SK-MEL-5 (cell line): ENCODE measurements at regions not wholly inside any gene's neighbourhood (a gene's known extent, or its start where the extent isn't known, plus 50 kb on each side); places are given as distances from the start of the nearest gene placed in this dataset.
"Not testable (repeated sequence)": the region's sequence is repeated elsewhere in the genome, so short reads cannot be mapped to it uniquely, and the experiment has no call there.

Source experiments
- DNase-seq: peaks from one replicate; pipeline ENCODE4 v3.0.0-alpha.2; 2016; ENCODE audit warnings: low read depth, low spot score
- in situ Hi-C: cut with HindIII; loops from 2 replicates; pipeline ENCODE4 v1.10.0; 2016; ENCODE audit warnings: low sequenced_read_pairs, high pct_unique_total_duplicates, low pct_unique_long_range_greater_than_20kb

DNA sequence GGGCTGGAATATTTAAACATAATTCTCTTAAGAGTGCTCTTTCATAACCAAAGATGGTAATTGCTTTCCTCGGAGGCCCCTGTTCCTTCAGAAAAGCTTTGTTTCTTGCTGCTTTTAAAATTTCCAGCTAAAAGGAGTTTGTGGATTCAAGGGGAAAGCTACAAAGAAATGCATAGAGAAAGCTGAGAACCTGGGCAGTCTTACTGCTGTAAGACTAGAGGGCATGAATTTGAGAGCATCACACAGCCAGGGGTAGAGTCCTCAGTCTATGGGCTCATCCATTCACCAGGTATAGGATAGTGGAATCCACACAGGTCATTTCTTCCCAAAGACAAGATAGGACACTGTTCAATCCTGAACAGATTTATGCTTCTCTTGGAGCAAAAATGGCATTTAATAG is 186.3 kb upstream of the PLD5 start:
- in situ Hi-C loops, result no loop called here
- DNase-seq, result no peak

DNA sequence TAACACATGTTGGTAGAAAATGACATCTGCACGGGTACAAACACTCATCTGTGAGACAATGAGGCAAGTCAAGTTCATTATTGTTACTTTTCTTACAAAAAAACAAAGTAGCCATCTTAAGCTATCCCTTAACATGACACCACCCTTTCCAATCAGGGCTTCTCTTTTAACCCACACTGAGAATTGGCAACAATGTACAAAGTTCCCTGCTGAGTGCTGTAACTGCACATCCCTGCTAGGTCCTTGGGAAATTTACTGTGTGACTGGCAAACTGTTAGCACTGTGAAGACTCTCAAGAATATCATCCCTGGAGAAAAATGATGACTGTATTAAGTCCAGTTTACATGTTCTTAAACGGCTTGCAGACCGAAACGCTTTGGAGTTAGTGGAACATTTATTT is 185.8 kb upstream of the PLD5 start:
- DNase-seq, result no peak
- in situ Hi-C loops, result no loop called here

DNA sequence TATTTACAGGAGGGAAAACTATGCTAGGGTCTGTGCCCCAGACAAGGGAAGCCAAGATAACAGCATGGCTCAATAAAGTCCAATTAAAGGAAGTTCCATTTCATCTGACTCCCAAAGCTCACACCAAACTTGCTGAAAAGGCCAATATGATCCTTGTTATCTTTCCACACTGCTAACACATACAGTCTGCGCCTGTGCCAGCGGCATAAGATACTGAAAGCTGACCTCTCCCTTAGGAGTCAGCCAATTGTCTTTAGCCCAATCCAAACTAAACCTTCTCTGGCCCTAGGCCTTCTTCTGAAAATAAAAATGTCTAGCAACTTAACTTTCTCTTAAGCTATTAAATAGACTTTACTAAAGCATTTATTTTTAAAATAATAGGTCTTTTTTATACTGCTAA is 179.0 kb upstream of the PLD5 start:
- DNase-seq, result no peak
- in situ Hi-C loops, result no loop called here

DNA sequence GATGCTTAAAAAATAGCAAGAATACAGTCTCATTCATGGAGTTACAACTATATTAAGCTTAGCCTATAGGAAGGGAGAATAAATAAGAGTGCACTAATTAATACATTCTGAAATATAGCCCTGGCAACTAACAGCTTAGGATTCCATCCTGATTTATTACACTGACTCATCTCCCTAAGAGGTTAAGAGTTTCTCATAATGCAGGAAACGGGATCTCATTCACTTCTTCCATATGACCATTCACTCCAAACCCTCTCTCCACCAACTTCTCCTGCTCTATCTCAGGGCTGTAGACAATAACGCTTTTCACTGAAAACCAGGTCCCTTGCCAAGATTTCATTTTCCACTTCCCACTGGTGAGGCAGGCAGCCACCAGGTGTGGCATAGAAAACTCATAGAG is 168.5 kb upstream of the PLD5 start:
- DNase-seq, result no peak
- in situ Hi-C loops, result no loop called here

DNA sequence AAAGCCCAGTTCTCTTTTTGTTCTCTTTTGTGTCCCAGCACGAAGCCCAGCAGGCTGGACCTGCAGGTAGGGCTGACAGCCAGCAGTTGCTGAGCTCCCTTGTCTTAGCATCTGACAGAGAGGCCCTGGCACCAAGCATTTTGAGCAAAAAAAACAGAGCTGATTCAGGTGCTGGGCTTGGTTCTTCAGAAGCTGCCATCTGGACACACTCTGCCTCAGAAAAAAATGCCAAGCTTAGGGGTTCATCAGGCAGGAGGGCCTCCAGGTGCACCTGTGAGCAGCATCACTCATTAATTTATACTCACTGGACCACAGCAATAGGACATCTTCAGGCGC is 167.1 kb upstream of the PLD5 start:
- no peak for DNase-seq
- in situ Hi-C loops, result no loop called here

DNA sequence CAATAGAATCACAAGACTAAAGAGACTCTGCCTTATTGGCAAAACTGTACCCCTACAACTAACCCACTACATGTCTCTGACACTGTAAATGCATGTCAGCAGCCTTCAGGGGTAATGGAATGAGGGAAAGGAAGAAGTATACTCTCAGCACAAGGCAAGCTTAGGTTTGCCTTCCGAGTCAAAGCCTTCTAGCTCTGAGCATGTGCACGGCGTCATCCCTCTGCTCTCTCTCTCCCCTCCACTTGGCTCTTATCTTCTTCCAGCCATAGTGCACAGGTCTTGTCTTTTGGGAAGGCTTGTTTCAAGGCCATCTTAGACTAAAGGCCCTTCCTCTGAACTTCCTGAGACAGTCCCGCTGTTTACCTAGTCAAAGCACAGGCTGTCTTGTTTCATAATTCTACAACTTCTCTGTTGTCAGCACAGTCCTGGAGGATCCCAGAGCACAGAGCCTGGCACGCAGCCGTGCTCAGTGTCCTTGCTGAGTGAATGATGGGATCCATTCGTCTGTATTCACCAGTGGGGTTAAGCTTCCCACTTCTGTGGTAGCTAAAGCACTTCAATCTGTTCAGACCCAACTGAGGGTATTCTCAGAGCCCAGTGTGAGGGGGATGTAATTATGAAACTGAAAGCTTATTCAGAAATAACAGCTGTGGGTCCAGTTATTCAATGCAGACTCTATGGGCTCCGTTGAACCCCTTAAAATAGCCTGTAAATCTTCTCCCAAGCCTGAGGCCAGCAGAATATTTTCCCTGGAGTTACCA is 166.5 kb upstream of the PLD5 start:
- no peak for DNase-seq
- in situ Hi-C loops, result no loop called here

DNA sequence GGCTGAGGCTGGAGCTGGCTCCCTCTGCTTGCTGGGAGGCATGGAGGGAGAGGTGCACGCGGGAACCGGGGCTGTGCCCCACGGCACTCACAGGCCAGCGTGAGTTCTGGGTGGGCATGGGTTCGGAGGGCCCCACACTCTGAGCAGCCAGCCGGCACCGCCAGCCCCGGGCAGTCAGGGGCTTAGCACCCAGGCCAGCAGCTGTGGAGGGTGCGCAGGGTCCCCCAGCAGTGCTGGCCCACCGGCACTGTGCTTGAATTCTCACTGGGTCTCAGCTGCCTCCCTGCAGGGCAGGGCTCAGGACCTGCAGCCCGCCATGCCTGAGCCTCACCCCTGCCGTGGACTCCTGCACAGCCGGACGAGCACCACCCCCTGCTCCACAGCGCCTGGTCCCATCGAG is 164.9 kb upstream of the PLD5 start:
- in situ Hi-C loops, result no loop called here
- DNase-seq, result no peak

DNA sequence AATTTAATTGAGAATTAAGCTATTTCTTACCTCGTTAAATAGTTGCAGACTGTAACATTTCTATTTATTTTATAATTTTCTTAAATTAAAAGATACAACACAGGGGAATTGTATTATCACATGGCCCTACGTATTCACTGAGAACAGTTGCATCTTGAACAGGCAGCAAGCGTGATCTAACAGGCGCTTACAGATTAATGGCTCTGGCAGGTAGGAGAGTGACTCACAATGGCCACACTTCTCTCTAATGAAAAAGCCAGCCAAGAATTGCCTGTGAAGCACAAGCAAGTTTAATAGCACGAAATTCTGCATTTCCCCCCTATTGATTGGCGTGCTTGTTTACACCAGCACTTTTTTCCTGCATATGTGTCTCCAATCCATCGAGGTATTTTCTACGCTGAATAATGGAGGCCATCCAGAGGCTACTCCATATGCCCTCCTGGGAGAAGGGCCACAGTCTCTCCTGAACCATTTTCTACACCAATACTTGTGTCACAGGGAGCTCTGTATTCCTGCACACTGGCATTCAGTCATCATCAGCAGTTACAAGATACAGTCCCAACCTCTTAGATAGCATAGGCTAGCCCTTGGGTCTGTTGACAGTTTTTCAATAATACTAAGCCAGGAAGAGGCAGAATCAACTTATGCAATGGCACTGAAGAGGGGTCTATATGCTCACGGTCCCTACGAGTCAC is 150.6 kb upstream of the PLD5 start:
- in situ Hi-C loops, result no loop called here
- DNase-seq, result no peak

DNA sequence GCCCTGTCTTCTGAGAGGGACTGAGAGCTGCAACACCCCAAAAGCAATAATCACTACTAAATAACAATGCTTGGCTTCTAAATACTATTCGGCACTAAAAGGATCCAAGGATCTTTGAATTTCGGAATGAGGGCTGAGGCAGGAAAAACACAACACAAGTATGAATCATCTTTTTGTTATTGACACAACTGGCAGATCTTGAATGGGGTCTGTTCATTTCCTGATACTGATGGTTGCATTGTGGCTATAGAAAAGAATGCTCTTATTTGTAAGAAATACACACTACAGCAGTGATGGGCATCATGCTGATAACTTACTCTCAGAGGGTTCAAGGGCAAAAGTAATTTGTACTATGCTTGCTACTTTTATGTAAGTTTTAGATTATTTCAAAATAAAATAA is 149.2 kb upstream of the PLD5 start:
- in situ Hi-C loops, result no loop called here
- DNase-seq, result peak; percentile 26

DNA sequence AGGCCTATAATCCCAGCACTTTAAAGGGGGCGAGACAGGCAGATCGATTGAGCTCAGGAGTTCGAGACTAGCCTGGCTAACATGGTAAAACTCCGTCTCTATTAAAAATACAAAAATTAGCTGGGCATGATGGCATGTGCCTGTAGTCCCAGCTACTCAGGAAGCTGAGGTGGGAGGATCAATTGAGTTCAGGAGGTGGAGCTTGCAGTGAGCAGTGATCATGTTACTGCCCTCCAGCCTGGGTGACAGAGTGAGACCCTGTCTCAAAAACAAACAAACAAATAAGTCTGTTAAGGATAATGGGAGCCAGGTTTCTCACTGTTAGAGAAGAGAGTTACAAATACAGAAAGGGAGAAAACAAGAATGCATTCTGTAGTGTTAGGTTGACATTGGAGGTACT is 148.7 kb upstream of the PLD5 start:
- in situ Hi-C loops, result not testable (repeated sequence)

DNA sequence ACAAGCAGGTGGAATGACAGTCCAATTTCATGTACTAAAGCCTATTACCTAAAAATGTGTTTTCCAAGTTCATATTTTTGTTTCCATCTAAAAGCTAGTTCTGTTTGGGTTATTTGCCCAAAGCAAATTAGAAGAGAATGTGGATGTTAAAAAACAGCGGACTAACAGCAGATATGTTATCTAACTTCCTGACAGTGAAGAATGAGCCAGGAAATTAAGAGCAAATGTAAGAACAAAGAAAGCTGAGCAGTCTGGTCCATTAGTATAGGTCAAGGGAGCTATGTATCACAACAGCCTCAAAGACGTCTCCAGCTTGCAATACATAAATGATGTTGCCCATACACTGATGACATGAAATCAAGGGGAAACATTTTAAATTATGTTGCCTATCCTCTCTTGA is 145.5 kb upstream of the PLD5 start:
- in situ Hi-C loops, result no loop called here
- no peak for DNase-seq

More for the DNA sequence above, 148.7 kb upstream of the PLD5 start:
- DNase-seq, result not testable (repeated sequence)

DNA sequence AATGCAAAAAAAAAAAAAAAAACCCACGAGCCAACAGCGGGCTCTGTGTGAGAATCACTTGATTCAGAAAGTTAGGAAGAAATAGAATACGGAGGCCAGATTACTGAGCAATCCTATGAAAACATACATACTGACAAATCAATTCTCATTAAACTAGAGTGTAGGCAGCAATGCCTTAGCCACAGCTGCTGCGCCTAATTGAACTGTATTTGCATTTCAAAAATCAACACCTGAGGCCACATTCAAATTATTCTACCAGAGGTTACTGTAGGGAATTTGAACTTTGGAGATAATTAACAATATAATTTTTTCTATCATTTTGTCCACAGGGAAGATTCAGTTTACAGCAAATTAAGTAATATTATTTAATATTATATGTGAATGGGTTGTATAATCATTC is 138.4 kb upstream of the PLD5 start:
- DNase-seq, result no peak
- in situ Hi-C loops, result no loop called here

DNA sequence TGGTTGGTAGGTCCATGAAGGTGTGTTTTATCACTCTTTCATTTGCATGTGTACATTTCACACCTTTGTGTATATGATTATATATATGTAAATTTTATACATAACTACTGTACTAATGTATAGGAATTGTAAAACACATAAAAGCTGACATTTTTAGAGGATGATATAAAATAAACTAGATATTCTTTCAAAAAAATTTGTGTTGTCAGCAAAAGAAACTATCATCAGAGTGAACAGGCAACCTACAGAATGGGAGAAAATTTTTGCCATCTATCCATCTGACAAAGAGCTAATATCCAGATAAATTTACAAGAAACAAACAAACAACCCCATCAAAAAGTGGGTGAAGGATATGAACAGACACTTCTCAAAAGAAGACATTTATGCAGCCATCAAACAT is 129.3 kb upstream of the PLD5 start:
- DNase-seq, in situ Hi-C loops: not testable (repeated sequence)

DNA sequence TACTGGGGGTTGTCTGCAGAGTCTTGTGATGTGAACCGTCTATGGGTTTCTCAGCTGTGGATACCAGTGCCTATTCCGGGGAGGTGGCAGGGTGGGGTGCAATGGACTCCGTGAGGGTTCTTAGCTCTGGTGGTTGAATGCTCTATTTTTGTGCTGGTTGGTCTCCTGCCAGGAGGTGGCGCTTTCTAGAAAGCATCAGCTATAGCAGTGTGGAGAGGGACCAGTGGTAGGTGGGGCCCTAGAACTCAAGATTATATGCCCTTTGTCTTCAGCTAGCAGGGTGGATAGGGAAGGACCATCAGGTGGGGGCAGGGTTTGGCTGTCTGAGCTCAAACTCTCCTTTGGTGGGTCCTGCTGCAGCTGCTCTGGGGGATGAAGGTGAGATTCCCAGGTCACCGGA is 127.3 kb upstream of the PLD5 start:
- in situ Hi-C loops, result no loop called here
- peak; percentile 50 for DNase-seq

DNA sequence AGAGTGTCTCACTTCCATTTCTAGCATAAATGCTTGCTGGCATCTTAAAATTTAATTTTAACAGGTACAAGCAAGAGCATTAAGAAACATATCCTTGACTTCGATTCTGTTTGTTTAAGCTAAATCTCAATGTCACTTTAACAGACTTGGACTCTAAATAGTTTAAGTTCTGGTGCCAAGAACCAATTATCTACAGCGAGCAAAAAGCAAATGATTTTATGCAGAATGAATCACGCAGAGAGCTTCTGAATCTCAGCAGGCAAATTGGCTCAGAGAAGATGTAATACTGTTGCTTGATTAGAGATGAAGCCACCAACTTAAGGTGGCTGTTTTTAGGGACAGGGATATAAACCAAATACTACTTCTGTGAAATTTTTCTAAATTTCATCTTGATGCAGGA is 117.0 kb upstream of the PLD5 start:
- in situ Hi-C loops, result no loop called here
- no peak for DNase-seq

DNA sequence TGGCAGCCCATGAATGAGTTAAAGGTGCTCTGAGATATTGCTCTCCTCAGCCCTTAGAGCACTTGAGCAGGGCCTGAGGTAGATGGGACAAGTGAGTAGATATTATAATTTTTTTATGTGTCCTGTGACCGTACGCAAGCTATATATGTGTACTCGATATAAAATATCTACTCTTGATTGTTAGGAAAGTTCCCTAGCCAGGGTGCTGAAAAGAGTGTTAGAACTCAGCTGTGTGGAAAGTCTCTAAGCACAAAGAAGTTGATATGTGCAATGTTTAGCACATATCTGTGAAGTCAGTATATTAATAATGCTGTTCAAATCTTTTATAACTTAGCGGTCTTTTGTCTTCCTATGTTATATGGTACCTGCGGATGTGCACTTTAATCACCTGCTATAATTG is 114.6 kb upstream of the PLD5 start:
- in situ Hi-C loops, result no loop called here
- no peak for DNase-seq

DNA sequence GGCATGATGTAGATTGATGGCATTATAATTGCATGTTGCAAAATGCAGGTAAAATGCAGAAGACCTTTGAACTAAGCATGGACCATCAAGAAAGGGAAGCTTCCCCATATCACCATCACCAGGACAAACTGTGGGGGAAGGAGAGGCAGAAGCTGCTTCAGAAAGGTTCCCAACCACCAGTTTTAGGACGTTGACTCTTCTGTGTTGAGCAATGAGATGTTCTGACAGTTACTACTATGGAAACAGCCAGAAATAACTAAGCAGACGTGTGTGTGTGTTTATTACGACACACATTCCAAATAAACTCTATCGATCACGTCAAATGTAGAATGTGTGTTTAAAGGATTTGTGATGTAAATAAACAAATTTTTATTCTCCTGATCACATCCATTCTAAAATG is 110.2 kb upstream of the PLD5 start:
- DNase-seq, result no peak
- in situ Hi-C loops, result no loop called here

DNA sequence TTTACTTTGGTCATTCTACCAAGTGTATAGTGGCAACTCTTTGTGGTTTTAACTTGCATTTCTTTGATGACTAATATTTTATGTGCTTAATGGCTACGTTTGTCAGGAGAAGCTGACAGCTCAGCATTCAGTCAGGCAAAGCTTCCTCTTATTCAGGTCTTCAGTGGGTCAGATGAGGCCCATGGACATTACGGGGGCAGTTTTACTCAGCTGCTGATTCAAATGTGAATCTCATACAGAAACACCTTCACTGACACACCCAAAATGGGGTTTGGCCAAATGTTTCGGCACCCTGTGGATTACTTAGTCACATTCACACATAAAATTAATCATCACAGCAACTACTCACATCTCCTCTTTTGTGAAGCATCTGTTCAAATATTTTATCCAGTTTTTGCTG is 104.9 kb upstream of the PLD5 start:
- in situ Hi-C loops, result no loop called here
- DNase-seq, result no peak

DNA sequence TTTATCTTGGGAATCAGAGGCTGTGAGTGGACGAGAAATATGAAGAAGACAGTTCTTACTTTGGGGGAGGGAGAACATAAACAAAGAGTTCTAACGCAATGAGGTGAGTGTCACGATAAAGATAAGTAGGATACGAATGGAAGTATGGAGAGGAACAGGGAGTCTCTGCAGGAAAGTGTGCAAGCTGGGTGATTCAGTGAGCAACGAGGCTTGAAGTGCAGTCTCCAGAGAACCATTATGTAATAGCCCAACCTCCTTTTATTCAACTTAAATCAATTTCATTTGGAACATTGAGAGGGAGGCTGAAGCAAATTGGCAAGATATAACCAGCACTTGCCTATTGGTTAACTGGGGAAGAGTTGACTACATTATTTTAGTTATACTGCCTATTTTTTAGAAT is 99.3 kb upstream of the PLD5 start:
- in situ Hi-C loops, result no loop called here

More for the DNA sequence above, 99.3 kb upstream of the PLD5 start:
- DNase-seq, result no peak
